KMS-11 (cell line): ENCODE measurements at regions not wholly inside any gene's neighbourhood (a gene's known extent, or its start where the extent isn't known, plus 50 kb on each side); places are given as distances from the start of the nearest gene placed in this dataset.

ENCODE experiments used
- H2AFZ ChIP-seq: fragments of 200-600 bp; sonication (generic); 2 replicates; pipeline ENCODE4 v1.6.1; 2016; ENCODE audit warnings: antibody characterized with exemption, mixed run types, low read depth
- H3K27ac ChIP-seq: fragments of 200-600 bp; sonication (generic); 2 replicates; pipeline ENCODE4 v1.6.1; 2016; ENCODE audit warnings: mild to moderate bottlenecking, mixed run types
- H3K27me3 ChIP-seq: fragments of 200-600 bp; sonication (generic); 2 replicates; pipeline ENCODE4 v1.6.1; 2017; ENCODE audit warnings: mild to moderate bottlenecking, low read depth, mixed run types, moderate library complexity; ENCODE audit not compliant: insufficient read depth
- H3K36me3 ChIP-seq: fragments of 200-600 bp; sonication (generic); 2 replicates; pipeline ENCODE4 v1.6.1; 2017; ENCODE audit warnings: mild to moderate bottlenecking, mixed run types; ENCODE audit not compliant: insufficient read depth
- H3K4me1 ChIP-seq: fragments of 200-600 bp; sonication (generic); 2 replicates; pipeline ENCODE4 v1.6.1; 2016; ENCODE audit warnings: mild to moderate bottlenecking, low read depth, mixed run types; ENCODE audit not compliant: poor library complexity, severe bottlenecking
- H3K4me2 ChIP-seq: fragments of 200-600 bp; sonication (generic); 2 replicates; pipeline ENCODE4 v1.7.0; 2016; ENCODE audit warnings: mild to moderate bottlenecking, mixed run types
- H3K4me3 ChIP-seq: fragments of 200-600 bp; sonication (generic); IDR thresholded peaks from 2 replicates; pipeline ENCODE4 v1.6.1; 2017; ENCODE audit warnings: low read depth, low read length, mixed read lengths; ENCODE audit not compliant: insufficient read depth
- H3K79me2 ChIP-seq: fragments of 200-600 bp; sonication (generic); 2 replicates; pipeline ENCODE4 v1.6.1; 2016; ENCODE audit warnings: low read depth, mixed run types; ENCODE audit not compliant: insufficient read depth
- H3K9ac ChIP-seq: fragments of 200-600 bp; sonication (generic); 2 replicates; pipeline ENCODE4 v1.6.1; 2016; ENCODE audit warnings: mild to moderate bottlenecking, mixed run types
- H4K20me1 ChIP-seq: fragments of 200-600 bp; sonication (generic); 2 replicates; pipeline ENCODE4 v1.6.1; 2016; ENCODE audit warnings: mild to moderate bottlenecking, mixed run types; ENCODE audit not compliant: insufficient read depth
- CTCF ChIP-seq: fragments of 200-600 bp; sonication (generic); conservative IDR thresholded peaks from 2 replicates; pipeline ENCODE4 v1.6.1; 2017; ENCODE audit warnings: low read depth, mild to moderate bottlenecking, antibody characterized with exemption, low read length, moderate library complexity, mixed read lengths

GRCh38 chr18:56235071-56235470, 403.3 kb downstream of the TXNL1 start:
- Histone ChIP-seq H3K36me3 (no peaks in the 10 kb centered on the region), H3K27ac (no peak overlapping the region), H3K4me2 (no peak overlapping the region), H3K4me1 (no peaks in the 10 kb centered on the region), H3K4me3 (no peak overlapping the region), H3K9ac (no peak overlapping the region), H3K27me3 (no peaks in the 10 kb centered on the region), H4K20me1 (no peaks in the 10 kb centered on the region), H2AFZ (no peak overlapping the region), H3K79me2 (no peaks in the 10 kb centered on the region)
- TF ChIP-seq CTCF = no peak

GRCh38 chr18:56233595-56233994, 404.8 kb downstream of the TXNL1 start:
- Histone ChIP-seq H3K27me3 (no peaks in the 10 kb centered on the region), H3K27ac (no peak overlapping the region), H3K4me3 (no peak overlapping the region), H3K9ac (no peak overlapping the region), H3K4me2 (no peak overlapping the region), H4K20me1 (no peaks in the 10 kb centered on the region), H3K79me2 (no peaks in the 10 kb centered on the region), H2AFZ (no peak overlapping the region), H3K4me1 (no peaks in the 10 kb centered on the region), H3K36me3 (no peaks in the 10 kb centered on the region)
- no peak for TF ChIP-seq CTCF

GRCh38 chr18:56226025-56226424, 412.4 kb downstream of the TXNL1 start:
- no peak overlapping the region for H3K4me2 ChIP-seq
- H3K4me3 ChIP-seq = no peak overlapping the region
- no peak overlapping the region for H2AFZ ChIP-seq
- no peaks in the 10 kb centered on the region for H3K27me3 ChIP-seq
- H3K79me2 ChIP-seq = no peaks in the 10 kb centered on the region
- no peak overlapping the region for H3K27ac ChIP-seq
- H3K36me3 ChIP-seq = no peaks in the 10 kb centered on the region
- no peaks in the 10 kb centered on the region for H3K4me1 ChIP-seq
- TF ChIP-seq CTCF = no peak
- H4K20me1 ChIP-seq = no peaks in the 10 kb centered on the region
- H3K9ac ChIP-seq = no peak overlapping the region

GRCh38 chr18:56224669-56225561, 413.5 kb downstream of the TXNL1 start:
- no peak overlapping the region for H3K4me2 ChIP-seq
- H3K4me3 ChIP-seq = no peak overlapping the region
- no peaks in the 10 kb centered on the region for H3K4me1 ChIP-seq
- no peak overlapping the region for H3K9ac ChIP-seq
- H3K27ac ChIP-seq = no peak overlapping the region
- no peaks in the 10 kb centered on the region for H3K27me3 ChIP-seq
- no peaks in the 10 kb centered on the region for H3K79me2 ChIP-seq
- no peak overlapping the region for H2AFZ ChIP-seq
- TF ChIP-seq CTCF = no peak
- H3K36me3 ChIP-seq = no peaks in the 10 kb centered on the region
- H4K20me1 ChIP-seq = no peaks in the 10 kb centered on the region
